ENCODE measurements at regions not wholly inside any gene's neighbourhood (a gene's known extent, or its start where the extent isn't known, plus 50 kb on each side); places are given as distances from the start of the nearest gene placed in this dataset.

GRCh38 chr18:51301376-51301775, 103.9 kb upstream of the MEX3C start:
- ChIA-PET POLR2A (no interaction called here), CTCF (no interaction called here)
- DNase-seq (ENCODE audit: extremely low spot score), result no peak
- no peak for TF ChIP-seq SUZ12 (IDR thresholded peaks at IDR 0.05)
- no peak for TF ChIP-seq TARDBP (IDR thresholded peaks at IDR 0.05)
- TF ChIP-seq ARNT (IDR thresholded peaks at IDR 0.05), result no peak
- no peak for TF ChIP-seq FOXM1 (IDR thresholded peaks at IDR 0.05; ENCODE audit: borderline replicate concordance)
- TF ChIP-seq ZNF384 (IDR thresholded peaks at IDR 0.05), result no peak
- TF ChIP-seq NFRKB (IDR thresholded peaks at IDR 0.05), result no peak
- no peak for TF ChIP-seq HDGF (IDR thresholded peaks at IDR 0.05; ENCODE audit: borderline replicate concordance)

DNA sequence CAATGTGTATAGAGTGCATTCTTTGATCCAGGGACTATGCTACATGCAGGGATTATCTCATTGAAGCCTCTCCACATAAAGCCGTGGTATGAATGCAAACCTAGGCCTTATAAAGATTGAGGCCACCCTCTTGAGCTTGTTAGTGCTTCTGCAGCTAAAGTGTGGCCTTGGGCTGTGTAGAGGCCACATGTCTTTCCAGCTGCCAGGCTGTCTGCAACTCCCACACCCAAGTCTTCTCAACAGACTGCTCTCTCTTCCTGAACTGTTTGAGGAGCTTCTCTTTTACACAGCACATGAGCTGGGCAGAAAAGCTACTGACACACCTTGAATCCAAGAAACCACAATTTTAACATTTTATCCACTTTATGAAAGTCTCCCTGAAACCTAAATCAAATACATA, 119.2 kb upstream of the MEX3C start:
- ChIA-PET POLR2A (no interaction called here), CTCF (no interaction called here)
- TF ChIP-seq SUZ12 (IDR thresholded peaks at IDR 0.05) (no peak), SP1 (IDR thresholded peaks at IDR 0.05) (no peak), TARDBP (IDR thresholded peaks at IDR 0.05) (no peak), FOXM1 (IDR thresholded peaks at IDR 0.05; ENCODE audit: borderline replicate concordance) (no peak), ARNT (IDR thresholded peaks at IDR 0.05) (no peak), BHLHE40 (IDR thresholded peaks at IDR 0.05; ENCODE audit: borderline replicate concordance) (no peak), LEF1 (IDR thresholded peaks at IDR 0.05; ENCODE audit: borderline replicate concordance) (no peak), L3MBTL2 (conservative IDR thresholded peaks at IDR 0.05) (no peak), NFRKB (IDR thresholded peaks at IDR 0.05) (no peak), HDGF (IDR thresholded peaks at IDR 0.05; ENCODE audit: borderline replicate concordance) (no peak), FOXA1 (IDR thresholded peaks at IDR 0.05) (no peak), ZNF384 (IDR thresholded peaks at IDR 0.05) (no peak), ELF4 (IDR thresholded peaks at IDR 0.05) (no peak), FOXK2 (IDR thresholded peaks at IDR 0.05) (no peak), CTBP1 (IDR thresholded peaks at IDR 0.05; ENCODE audit: borderline replicate concordance) (no peak)
- TF ChIP-seq, protein P1, sequence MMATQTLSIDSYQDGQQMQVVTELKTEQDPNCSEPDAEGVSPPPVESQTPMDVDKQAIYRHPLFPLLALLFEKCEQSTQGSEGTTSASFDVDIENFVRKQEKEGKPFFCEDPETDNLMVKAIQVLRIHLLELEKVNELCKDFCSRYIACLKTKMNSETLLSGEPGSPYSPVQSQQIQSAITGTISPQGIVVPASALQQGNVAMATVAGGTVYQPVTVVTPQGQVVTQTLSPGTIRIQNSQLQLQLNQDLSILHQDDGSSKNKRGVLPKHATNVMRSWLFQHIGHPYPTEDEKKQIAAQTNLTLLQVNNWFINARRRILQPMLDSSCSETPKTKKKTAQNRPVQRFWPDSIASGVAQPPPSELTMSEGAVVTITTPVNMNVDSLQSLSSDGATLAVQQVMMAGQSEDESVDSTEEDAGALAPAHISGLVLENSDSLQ (IDR thresholded peaks at IDR 0.05), result no peak
- DNase-seq (ENCODE audit: extremely low spot score), result no peak

DNA sequence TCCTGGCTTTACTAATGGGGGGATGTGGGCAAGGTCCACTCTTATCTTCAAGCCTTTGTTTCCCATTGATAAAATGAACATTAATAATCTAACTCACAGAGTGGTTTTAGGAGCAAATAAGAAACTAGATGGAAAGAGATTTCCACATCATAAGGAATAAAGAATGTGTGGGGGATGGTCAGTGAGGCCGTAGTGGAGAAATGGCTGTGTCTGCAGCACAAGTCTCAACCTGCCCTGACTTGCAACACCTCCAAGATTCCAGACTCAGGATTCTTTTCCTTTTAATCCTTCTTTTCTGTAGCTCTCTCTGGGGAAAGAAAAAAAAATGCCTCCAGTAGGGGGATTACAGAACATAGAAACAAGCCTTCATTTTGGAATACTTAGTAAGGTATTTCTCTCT, 124.2 kb upstream of the MEX3C start:
- no peak for DNase-seq (ENCODE audit: extremely low spot score)
- ChIA-PET CTCF (no interaction called here), POLR2A (no interaction called here)
- no peak for TF ChIP-seq FOXK2 (IDR thresholded peaks at IDR 0.05)
- TF ChIP-seq ARNT (IDR thresholded peaks at IDR 0.05), result no peak
- no peak for TF ChIP-seq FOXA1 (IDR thresholded peaks at IDR 0.05)
- no peak for TF ChIP-seq BHLHE40 (IDR thresholded peaks at IDR 0.05; ENCODE audit: borderline replicate concordance)
- TF ChIP-seq LEF1 (IDR thresholded peaks at IDR 0.05; ENCODE audit: borderline replicate concordance), result no peak
- TF ChIP-seq SP1 (IDR thresholded peaks at IDR 0.05), result no peak
- no peak for TF ChIP-seq ZNF384 (IDR thresholded peaks at IDR 0.05)

GRCh38 chr18:51323961-51324360, 126.5 kb upstream of the MEX3C start:
- no peak for DNase-seq (ENCODE audit: extremely low spot score)
- ChIA-PET POLR2A (no interaction called here), CTCF (interaction anchor here (0.6 kb wide), 1 partner anchor 481 kb away, joined by 8 read pairs; no protein-coding TSS in a partner anchor)
- TF ChIP-seq BHLHE40 (IDR thresholded peaks at IDR 0.05; ENCODE audit: borderline replicate concordance), result no peak
- TF ChIP-seq SP1 (IDR thresholded peaks at IDR 0.05), result no peak
- no peak for TF ChIP-seq ELF4 (IDR thresholded peaks at IDR 0.05)
- no peak for TF ChIP-seq FOXK2 (IDR thresholded peaks at IDR 0.05)
- no peak for TF ChIP-seq ARNT (IDR thresholded peaks at IDR 0.05)
- TF ChIP-seq NFRKB (IDR thresholded peaks at IDR 0.05), result no peak
- TF ChIP-seq, protein P1 (IDR thresholded peaks at IDR 0.05), result no peak
- no peak for TF ChIP-seq SUZ12 (IDR thresholded peaks at IDR 0.05)
- TF ChIP-seq FOXA1 (IDR thresholded peaks at IDR 0.05), result no peak
- no peak for TF ChIP-seq LEF1 (IDR thresholded peaks at IDR 0.05; ENCODE audit: borderline replicate concordance)
- no peak for TF ChIP-seq HDGF (IDR thresholded peaks at IDR 0.05; ENCODE audit: borderline replicate concordance)
- TF ChIP-seq FOXM1 (IDR thresholded peaks at IDR 0.05; ENCODE audit: borderline replicate concordance), result no peak
- no peak for TF ChIP-seq CTBP1 (IDR thresholded peaks at IDR 0.05; ENCODE audit: borderline replicate concordance)
- TF ChIP-seq L3MBTL2 (conservative IDR thresholded peaks at IDR 0.05), result no peak
- TF ChIP-seq TARDBP (IDR thresholded peaks at IDR 0.05), result no peak
- TF ChIP-seq ZNF384 (IDR thresholded peaks at IDR 0.05), result no peak

- TF ChIP-seq SUZ12 (IDR thresholded peaks at IDR 0.05) (no peak), ZNF384 (IDR thresholded peaks at IDR 0.05) (no peak), FOXM1 (IDR thresholded peaks at IDR 0.05; ENCODE audit: borderline replicate concordance) (no peak), CTBP1 (IDR thresholded peaks at IDR 0.05; ENCODE audit: borderline replicate concordance) (no peak), ELF4 (IDR thresholded peaks at IDR 0.05) (no peak), SP1 (IDR thresholded peaks at IDR 0.05) (no peak), BHLHE40 (IDR thresholded peaks at IDR 0.05; ENCODE audit: borderline replicate concordance) (no peak), ARNT (IDR thresholded peaks at IDR 0.05) (no peak), FOXA1 (IDR thresholded peaks at IDR 0.05) (no peak), FOXK2 (IDR thresholded peaks at IDR 0.05) (no peak), TARDBP (IDR thresholded peaks at IDR 0.05) (no peak), HDGF (IDR thresholded peaks at IDR 0.05; ENCODE audit: borderline replicate concordance) (no peak), LEF1 (IDR thresholded peaks at IDR 0.05; ENCODE audit: borderline replicate concordance) (no peak)
- TF ChIP-seq, protein P1 (IDR thresholded peaks at IDR 0.05), result no peak
- POLR2A ChIA-PET, result no interaction called here
- DNase-seq (ENCODE audit: extremely low spot score), result no peak
- CTCF ChIA-PET, result no interaction called here
Observed at GRCh38 chr18:51330148-51330547, 132.7 kb upstream of the MEX3C start.

DNA sequence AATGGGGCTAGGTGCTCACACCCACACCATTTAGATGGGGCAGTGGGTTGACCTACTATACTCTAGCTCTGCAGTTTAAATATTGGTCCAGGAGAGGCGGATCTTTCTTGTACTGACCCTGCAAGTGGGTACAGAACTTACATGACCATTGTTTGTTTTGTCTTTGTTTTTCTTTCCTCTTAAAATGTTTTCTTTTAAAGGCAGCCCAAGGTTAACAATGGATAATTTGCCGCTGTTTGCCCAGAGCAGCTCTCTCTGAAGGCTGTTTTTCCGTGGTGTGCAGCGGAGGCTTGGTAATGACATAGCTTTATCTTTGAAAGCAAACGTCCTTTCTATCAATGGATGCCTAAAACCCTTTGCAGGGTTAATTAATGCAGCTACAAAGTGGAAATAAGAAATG, 133.3 kb upstream of the MEX3C start:
- CTCF ChIA-PET, result no interaction called here
- DNase-seq (ENCODE audit: extremely low spot score), result no peak
- TF ChIP-seq FOXA1 (IDR thresholded peaks at IDR 0.05), result no peak
- TF ChIP-seq FOXM1 (IDR thresholded peaks at IDR 0.05; ENCODE audit: borderline replicate concordance), result no peak
- TF ChIP-seq ELF4 (IDR thresholded peaks at IDR 0.05), result no peak
- TF ChIP-seq, protein P1 (IDR thresholded peaks at IDR 0.05), result no peak
- no peak for TF ChIP-seq FOXK2 (IDR thresholded peaks at IDR 0.05)
- no peak for TF ChIP-seq HDGF (IDR thresholded peaks at IDR 0.05; ENCODE audit: borderline replicate concordance)
- TF ChIP-seq LEF1 (IDR thresholded peaks at IDR 0.05; ENCODE audit: borderline replicate concordance), result no peak
- TF ChIP-seq CTBP1 (IDR thresholded peaks at IDR 0.05; ENCODE audit: borderline replicate concordance), result no peak
- no peak for TF ChIP-seq ARNT (IDR thresholded peaks at IDR 0.05)
- no peak for TF ChIP-seq TARDBP (IDR thresholded peaks at IDR 0.05)
- no peak for TF ChIP-seq SP1 (IDR thresholded peaks at IDR 0.05)
- no peak for TF ChIP-seq BHLHE40 (IDR thresholded peaks at IDR 0.05; ENCODE audit: borderline replicate concordance)
- TF ChIP-seq L3MBTL2 (conservative IDR thresholded peaks at IDR 0.05), result no peak
- TF ChIP-seq SUZ12 (IDR thresholded peaks at IDR 0.05), result no peak
- TF ChIP-seq NFRKB (IDR thresholded peaks at IDR 0.05), result no peak
- no peak for TF ChIP-seq ZNF384 (IDR thresholded peaks at IDR 0.05)
- POLR2A ChIA-PET, result no interaction called here
